Right lobe of liver (tissue), 6 donors: ENCODE measurements at regions not wholly inside any gene's neighbourhood (a gene's known extent, or its start where the extent isn't known, plus 50 kb on each side); places are given as distances from the start of the nearest gene placed in this dataset.

Experiments
- ATAC-seq, 4 donors: fragments of 200-7000 bp; cut with Tn5 transposase; one replicate each; pipeline ENCODE4 v1.9.1; 2020; ENCODE audit warnings: mild to moderate bottlenecking in 4 of 4, moderate library complexity in 4 of 4
- DNase-seq, 3 donors: peaks; one replicate each; pipeline ENCODE4 v3.0.0-alpha.2; 2020
- H3K27ac ChIP-seq, 3 donors: fragments of 200-600 bp; one replicate each; pipeline ENCODE4 v1.8.0; 2022
- H3K27me3 ChIP-seq, 2 donors: fragments of 200-600 bp; one replicate each; pipeline ENCODE4 v1.8.0; 2022
- H3K36me3 ChIP-seq, 4 donors: fragments of 200-600 bp; sonication (generic) in 1 of 4; one replicate each; pipeline versions ENCODE4 v1.5.1 to v1.8.0; 2017 to 2022; ENCODE audit warnings: control low read depth in 1 of 4
- H3K4me1 ChIP-seq, 4 donors: fragments of 200-600 bp; sonication (generic) in 1 of 4; one replicate each; pipeline versions ENCODE4 v1.5.1 to v1.8.0; 2017 to 2022; ENCODE audit warnings: control low read depth in 1 of 4
- H3K4me3 ChIP-seq, 3 donors: fragments of 200-600 bp; one replicate each; pipeline ENCODE4 v1.8.0; 2022
- H3K9me3 ChIP-seq, 4 donors: fragments of 200-600 bp; sonication (generic) in 1 of 4; one replicate each; pipeline versions ENCODE4 v1.5.1 to v1.8.0; 2017 to 2022; ENCODE audit warnings: control low read depth in 1 of 4
- CTCF ChIP-seq, 4 donors: fragments of 200-600 bp in 3 of 4; fragments of 450-650 bp in 1 of 4; IDR thresholded peaks; one replicate each; pipeline versions ENCODE4 v1.5.1 to v1.8.0; 2016 to 2022; ENCODE audit warnings: antibody characterized with exemption in 4 of 4, mild to moderate bottlenecking in 2 of 4
- POLR2A ChIP-seq: fragments of 450-650 bp; IDR thresholded peaks from one replicate; pipeline ENCODE4 v1.6.1; 2017; ENCODE audit warnings: antibody characterized with exemption, mild to moderate bottlenecking
- WGBS: methylation state at CpG from one replicate; pipeline ENCODE4 v1.1.6; 2018; ENCODE audit warnings: low coverage, low lambda C conversion rate; ENCODE audit not compliant: insufficient coverage; ENCODE audit errors: missing lambda C conversion rate; 5-methylcytosine and 5-hydroxymethylcytosine counted together
- intact Hi-C, 2 donors: fragments of 100-400 bp; cut with DNase I; formaldehyde crosslinking; loops; one replicate each; pipeline versions ENCODE4 v1.11.2 to v1.14.1; 2022
- donor health status: DM: no; HTN: yes; CAD: no.
- donor health status: DM: no; HTN: no; CAD: no.
- donor health status: DM: no; HTN: no; CAD: no.
- donor health status: DM: no; HTN: yes; CAD: no.
- donor health status: DM: no; HTN: yes; CAD: no.

DNA sequence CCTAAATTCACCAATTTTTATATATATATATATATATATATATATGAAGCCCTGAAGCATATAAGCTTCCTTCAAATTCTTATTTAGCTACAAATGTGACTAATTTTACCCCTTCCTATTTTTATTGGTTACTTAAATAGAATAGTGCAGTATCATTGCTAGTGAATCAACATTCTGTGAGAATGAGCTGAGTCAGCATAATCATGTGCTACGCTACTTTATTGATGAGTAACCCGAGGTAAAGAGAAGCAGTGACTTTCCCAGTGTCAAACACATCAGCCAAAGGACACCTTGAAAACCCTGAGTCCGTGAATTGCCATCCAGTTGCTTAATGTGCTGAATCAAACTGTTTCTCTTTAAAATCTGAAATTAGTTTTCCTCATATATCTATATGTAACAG lies 546.2 kb downstream of the DMRTA1 start:
- no peaks in the 10 kb centered on the region for H3K36me3 ChIP-seq
- H3K4me1 ChIP-seq, result no peaks in the 10 kb centered on the region
- DNase-seq (no peak), ATAC-seq (no peak)
- no peaks in the 10 kb centered on the region for H3K9me3 ChIP-seq
- TF ChIP-seq CTCF (IDR thresholded peaks at IDR 0.05) (no peak), POLR2A (no peak)
- no peak overlapping the region for H3K4me3 ChIP-seq
- intact Hi-C loops, result no loop called here
- WGBS, result 55% methylated on average over 3 of the region's 3 CpGs
- H3K27ac ChIP-seq, result no peak overlapping the region
- no peaks in the 10 kb centered on the region for H3K27me3 ChIP-seq

- no peak for TF ChIP-seq POLR2A
- no peak for TF ChIP-seq CTCF (IDR thresholded peaks at IDR 0.05)
Observed at GRCh38 chr9:22997923-22998322, 551.3 kb downstream of the DMRTA1 start.

GRCh38 chr9:23005156-23005555 lies 558.5 kb downstream of the DMRTA1 start:
- Histone ChIP-seq H3K4me3 (no peak overlapping the region), H3K27ac (no peak overlapping the region), H3K36me3 (no peaks in the 10 kb centered on the region), H3K27me3 (no peaks in the 10 kb centered on the region), H3K9me3 (no peaks in the 10 kb centered on the region), H3K4me1 (peaks cover 0 to 6% (median 0%) of the 10 kb centered on the region in 4 donors)
- WGBS, result 68% methylated on average over 5 of the region's 5 CpGs
- DNase-seq, result no peak
- intact Hi-C loops, result no loop called here
- ATAC-seq, result no peak
- TF ChIP-seq CTCF (IDR thresholded peaks at IDR 0.05) (no peak), POLR2A (no peak)

More at GRCh38 chr9:22997923-22998322, 551.3 kb downstream of the DMRTA1 start:
- 100% methylated on average over 4 of the region's 4 CpGs for WGBS
- no peak for DNase-seq
- Histone ChIP-seq H3K36me3 (no peaks in the 10 kb centered on the region), H3K27me3 (no peaks in the 10 kb centered on the region), H3K9me3 (no peaks in the 10 kb centered on the region), H3K4me1 (no peaks in the 10 kb centered on the region), H3K27ac (no peak overlapping the region), H3K4me3 (no peak overlapping the region)
- no peak for ATAC-seq
- intact Hi-C loops, result no loop called here

- no peaks in the 10 kb centered on the region for H3K9me3 ChIP-seq
- WGBS, result 94% methylated on average over 1 of the region's 1 CpG
- TF ChIP-seq CTCF (IDR thresholded peaks at IDR 0.05) (no peak), POLR2A (no peak)
- no peaks in the 10 kb centered on the region for H3K36me3 ChIP-seq
- no peak for ATAC-seq
- intact Hi-C loops, result no loop called here
- H3K27ac ChIP-seq, result no peak overlapping the region
- no peak overlapping the region for H3K4me3 ChIP-seq
- H3K4me1 ChIP-seq, result peaks cover 0 to 6% (median 0%) of the 10 kb centered on the region in 4 donors
- no peaks in the 10 kb centered on the region for H3K27me3 ChIP-seq
- no peak for DNase-seq
Observed at GRCh38 chr9:23006127-23006526, 559.5 kb downstream of the DMRTA1 start.

DNA sequence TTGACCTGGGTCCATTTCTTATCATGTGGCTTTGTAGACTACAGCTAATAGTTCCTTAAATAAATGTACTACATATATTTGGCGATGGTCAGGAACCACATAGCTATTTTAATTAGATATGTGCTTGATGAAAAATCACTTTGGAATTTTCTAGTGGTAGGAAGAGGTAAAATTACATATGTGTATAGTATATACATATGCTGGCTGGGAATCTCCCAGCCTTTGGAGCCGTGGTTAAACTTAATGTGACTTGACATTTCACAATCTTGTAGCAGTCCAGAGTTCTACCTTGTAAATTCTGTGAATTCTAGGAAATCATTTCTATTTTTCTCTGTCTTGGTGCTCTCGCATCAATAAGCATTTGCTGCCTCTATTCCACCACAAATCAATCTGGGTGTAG lies 565.0 kb downstream of the DMRTA1 start:
- Histone ChIP-seq H3K36me3 (no peaks in the 10 kb centered on the region), H3K9me3 (no peaks in the 10 kb centered on the region), H3K27ac (no peak overlapping the region), H3K4me1 (no peaks in the 10 kb centered on the region), H3K27me3 (no peaks in the 10 kb centered on the region), H3K4me3 (no peak overlapping the region)
- WGBS, result 74% methylated on average over 3 of the region's 3 CpGs
- intact Hi-C loops, result no loop called here
- no peak for TF ChIP-seq POLR2A
- DNase-seq (no peak), ATAC-seq (no peak)
